GM12875 (cell line): ENCODE measurements at regions not wholly inside any gene's neighbourhood (a gene's known extent, or its start where the extent isn't known, plus 50 kb on each side); places are given as distances from the start of the nearest gene placed in this dataset.

Experiments
- H3K4me3 ChIP-seq: one replicate; pipeline ENCODE4 v1.5.1; 2011; ENCODE audit warnings: low read depth, low read length, control low read depth
- TF ChIP-seq, protein P1 (sequence below): IDR thresholded peaks from 2 replicates; pipeline ENCODE4 v1.5.1; 2011; ENCODE audit warnings: low read depth, mild to moderate bottlenecking, control low read depth, inconsistent platforms, low read length, moderate library complexity, borderline replicate concordance; ENCODE audit not compliant: insufficient read depth

DNA sequence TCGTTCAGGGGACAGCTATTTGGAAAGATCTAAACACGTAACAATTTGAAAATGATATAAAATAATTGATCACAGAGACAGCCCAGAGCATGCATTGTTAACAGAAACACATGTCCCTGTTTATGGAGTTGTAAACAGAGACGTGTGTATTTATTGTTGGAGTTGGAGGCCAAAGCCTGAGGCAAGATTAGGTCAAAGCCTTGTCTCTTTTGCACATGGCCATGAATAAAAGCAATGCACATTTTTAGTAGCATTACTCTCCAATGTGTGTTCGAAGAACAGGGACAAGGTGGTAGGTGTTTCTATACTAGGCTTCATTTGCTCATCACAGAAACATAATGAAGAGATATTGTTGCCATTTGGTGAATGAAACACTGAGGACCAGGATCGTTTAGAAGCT lies 841.5 kb upstream of the FANCL start:
- TF ChIP-seq, protein P1, sequence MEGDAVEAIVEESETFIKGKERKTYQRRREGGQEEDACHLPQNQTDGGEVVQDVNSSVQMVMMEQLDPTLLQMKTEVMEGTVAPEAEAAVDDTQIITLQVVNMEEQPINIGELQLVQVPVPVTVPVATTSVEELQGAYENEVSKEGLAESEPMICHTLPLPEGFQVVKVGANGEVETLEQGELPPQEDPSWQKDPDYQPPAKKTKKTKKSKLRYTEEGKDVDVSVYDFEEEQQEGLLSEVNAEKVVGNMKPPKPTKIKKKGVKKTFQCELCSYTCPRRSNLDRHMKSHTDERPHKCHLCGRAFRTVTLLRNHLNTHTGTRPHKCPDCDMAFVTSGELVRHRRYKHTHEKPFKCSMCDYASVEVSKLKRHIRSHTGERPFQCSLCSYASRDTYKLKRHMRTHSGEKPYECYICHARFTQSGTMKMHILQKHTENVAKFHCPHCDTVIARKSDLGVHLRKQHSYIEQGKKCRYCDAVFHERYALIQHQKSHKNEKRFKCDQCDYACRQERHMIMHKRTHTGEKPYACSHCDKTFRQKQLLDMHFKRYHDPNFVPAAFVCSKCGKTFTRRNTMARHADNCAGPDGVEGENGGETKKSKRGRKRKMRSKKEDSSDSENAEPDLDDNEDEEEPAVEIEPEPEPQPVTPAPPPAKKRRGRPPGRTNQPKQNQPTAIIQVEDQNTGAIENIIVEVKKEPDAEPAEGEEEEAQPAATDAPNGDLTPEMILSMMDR = no peak
- no peak overlapping the region for H3K4me3 ChIP-seq

DNA sequence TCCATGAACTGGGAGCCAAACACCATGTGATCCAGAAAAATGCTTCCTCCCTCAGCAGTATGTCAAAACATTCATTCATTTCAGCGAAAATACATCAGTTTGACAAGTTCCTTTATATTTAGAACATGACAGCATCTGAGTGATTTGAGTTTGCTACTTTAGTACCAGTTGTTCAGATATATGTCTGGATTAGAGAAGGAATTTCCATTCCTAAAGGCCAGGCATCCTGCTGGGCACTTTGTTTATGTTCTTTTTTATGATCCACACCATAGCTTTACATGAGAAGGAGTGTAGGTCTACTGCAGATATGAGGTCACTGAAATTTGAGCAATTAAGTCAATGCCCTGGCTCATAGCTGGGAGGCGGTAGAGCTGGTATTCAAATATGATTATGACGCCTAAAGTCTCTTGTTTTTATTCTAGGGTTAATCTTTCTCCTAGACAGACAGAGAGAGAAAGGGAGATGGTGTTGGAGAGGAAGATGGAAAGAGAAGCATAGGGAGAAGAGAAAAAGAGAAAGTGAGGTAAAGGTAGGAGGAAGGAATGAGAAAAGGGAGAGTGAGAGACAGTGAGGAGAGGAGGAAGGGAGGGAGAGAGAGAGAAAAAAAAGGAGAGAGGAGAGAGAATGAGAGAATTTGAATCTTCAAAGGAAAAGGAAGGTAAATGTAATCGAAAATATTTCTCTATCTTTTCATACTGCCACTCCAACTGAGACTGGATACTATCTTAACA lies 839.5 kb upstream of the FANCL start:
- TF ChIP-seq, protein P1 = no peak
- H3K4me3 ChIP-seq = no peak overlapping the region

DNA sequence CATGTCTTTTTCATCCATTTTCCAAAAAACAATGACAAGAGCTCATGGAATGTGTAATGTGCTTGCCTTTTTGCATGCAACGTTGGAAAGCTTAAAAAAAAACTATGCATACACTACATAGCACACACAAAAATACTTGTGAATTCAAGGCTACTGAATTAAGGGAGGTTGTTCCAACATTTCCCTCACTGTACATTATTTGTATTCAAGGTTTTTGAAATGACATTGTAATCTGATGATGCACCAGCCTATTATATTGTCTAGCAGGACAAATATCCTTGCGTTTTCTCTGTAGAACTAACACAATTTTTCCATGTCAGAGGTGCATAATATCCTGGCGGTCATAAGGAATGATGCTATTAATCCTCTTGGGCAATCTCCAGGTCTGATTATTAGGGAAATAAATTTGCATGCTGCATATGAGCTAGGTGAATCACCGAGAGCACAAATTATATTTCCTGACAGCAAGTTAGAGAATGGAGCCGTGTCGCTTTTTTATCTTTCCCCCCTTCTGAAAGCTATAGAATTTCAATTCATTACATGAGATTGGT lies 836.9 kb upstream of the FANCL start:
- TF ChIP-seq, protein P1 = no peak
- no peak overlapping the region for H3K4me3 ChIP-seq

DNA sequence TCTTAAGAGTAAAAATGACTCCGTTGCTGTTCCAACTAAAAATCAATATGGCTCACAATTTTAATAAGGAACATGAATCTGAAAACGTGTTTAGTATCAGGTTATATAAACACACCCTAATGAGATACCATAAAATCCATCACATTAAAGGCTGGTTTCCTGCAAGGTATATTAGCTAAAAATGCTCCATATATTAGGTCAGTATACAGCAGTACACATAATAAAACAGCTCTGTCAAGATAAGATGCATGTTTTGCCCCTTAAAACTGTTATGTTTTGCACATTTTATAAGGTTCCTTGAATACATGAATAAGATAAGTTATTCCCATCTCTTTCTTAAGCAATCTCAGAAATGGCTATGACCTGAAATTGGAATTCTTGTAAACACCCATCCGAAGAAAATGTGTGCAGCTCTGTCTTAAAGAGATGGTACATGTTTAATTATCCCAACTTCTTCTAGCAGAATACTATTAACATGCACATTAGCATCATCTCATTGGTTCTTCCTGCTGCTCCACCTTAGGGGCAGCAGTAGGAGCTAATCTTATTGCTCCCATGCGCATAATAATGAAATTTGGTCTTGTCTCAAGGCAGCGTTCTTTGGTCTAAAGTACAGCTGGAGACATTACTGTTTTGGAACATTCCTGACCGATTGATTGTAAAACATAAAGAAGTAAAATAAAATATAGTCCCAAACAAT lies 836.1 kb upstream of the FANCL start:
- TF ChIP-seq, protein P1 = no peak
- no peak overlapping the region for H3K4me3 ChIP-seq

DNA sequence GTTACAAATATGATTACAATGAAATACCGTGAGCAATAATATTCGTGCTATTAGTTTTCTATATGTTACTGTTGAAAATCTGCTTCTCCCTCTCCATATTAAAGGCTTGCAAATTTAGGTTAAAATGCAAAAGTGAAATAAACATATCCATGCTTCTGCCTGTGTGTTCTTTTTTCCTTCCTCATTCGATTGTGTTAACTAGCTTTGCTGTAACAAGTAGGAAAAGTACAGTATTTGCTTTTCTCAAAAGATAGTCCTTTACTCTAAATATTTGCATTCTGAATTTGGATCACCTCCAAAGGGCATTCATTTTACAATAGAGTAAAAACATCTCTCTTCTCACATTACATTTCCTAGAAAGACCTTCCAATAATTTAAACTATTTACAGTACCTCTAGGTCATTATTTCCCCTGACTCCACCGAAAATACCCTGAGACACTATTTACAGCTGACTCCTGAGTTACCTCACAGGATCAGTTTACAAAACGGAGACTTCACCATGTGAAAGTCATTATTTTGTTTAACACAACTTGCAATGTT lies 835.0 kb upstream of the FANCL start:
- TF ChIP-seq, protein P1 = no peak
- no peak overlapping the region for H3K4me3 ChIP-seq

DNA sequence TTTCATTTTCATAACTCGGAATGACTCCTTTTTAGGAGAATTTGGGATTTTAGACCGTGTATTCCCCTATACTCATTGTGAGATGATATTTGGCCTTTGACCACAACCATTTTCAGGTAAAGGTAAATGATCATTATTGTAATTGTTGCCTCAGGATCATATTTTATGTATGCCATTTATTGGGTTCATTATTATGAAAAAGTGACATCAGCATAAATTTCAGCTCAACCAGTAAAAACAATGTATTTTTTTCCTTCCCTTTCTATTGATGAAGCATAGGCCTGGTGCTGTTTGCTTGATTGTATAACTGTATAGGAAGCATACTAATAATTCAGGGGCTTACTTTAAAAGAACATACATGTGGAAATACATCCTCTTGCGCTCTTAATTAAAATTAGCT lies 832.9 kb upstream of the FANCL start:
- TF ChIP-seq, protein P1 = no peak
- H3K4me3 ChIP-seq = no peak overlapping the region

DNA sequence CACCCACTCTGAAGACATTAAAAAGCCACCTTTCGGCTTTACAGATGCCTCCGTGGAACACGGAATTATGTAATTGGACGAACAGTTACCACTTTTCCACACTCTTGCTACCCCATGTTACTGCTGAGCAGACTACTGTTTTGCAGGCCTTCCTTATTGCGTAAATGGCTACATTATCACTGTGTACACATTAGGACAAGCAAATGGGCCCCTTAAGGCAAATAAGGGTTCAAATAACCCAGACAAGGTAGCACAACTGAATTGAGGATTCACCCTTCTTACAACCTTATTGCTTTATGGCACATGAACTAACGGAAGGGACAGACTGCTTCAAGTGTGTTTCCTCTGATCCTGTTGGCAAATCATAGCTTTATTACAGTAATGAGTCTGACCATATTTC lies 832.2 kb upstream of the FANCL start:
- TF ChIP-seq, protein P1 = no peak
- no peak overlapping the region for H3K4me3 ChIP-seq
